ENCODE measurements at regions not wholly inside any gene's neighbourhood (a gene's known extent, or its start where the extent isn't known, plus 50 kb on each side); places are given as distances from the start of the nearest gene placed in this dataset.
"Not testable (repeated sequence)": the region's sequence is repeated elsewhere in the genome, so short reads cannot be mapped to it uniquely, and the experiment has no call there.

GRCh38 chr6:137718903-137719302, 148.2 kb upstream of the TNFAIP3 start:
- not testable (repeated sequence) for H2AK5ac ChIP-seq (ENCODE audit: low read length); H2BK120ac ChIP-seq (ENCODE audit: low read depth, low read length); DNase-seq; H3K56ac ChIP-seq (ENCODE audit: low read length); H3K4ac ChIP-seq (ENCODE audit: low read depth, low read length); H3K27me3 ChIP-seq (ENCODE audit: insufficient read depth, low read length, poor library complexity); H3K27ac ChIP-seq (ENCODE audit: low read depth, low read length); H4K8ac ChIP-seq (ENCODE audit: low read depth, low read length); H3K18ac ChIP-seq (ENCODE audit: low read length); H3K9ac ChIP-seq (ENCODE audit: low read length); H3K23ac ChIP-seq (ENCODE audit: low read length); H4K5ac ChIP-seq (ENCODE audit: low read length); H3K4me2 ChIP-seq (ENCODE audit: low read length); H3K4me1 ChIP-seq (ENCODE audit: control insufficient read depth, low read depth, low read length); H2BK15ac ChIP-seq (replicated peaks; ENCODE audit: low read depth); H3K79me2 ChIP-seq (ENCODE audit: control insufficient read depth, insufficient read depth, low read length); H3K36me3 ChIP-seq (ENCODE audit: control insufficient read depth, insufficient read depth, low read length); H3K4me3 ChIP-seq (ENCODE audit: low read length); H3K79me1 ChIP-seq (ENCODE audit: low read length); H2BK5ac ChIP-seq (ENCODE audit: low read length)
- WGBS (ENCODE audit: extremely low coverage, insufficient coverage, low lambda C conversion rate), result no CpG with 5 or more reads among the region's 5 CpGs

- Histone ChIP-seq H3K79me1 (ENCODE audit: low read length) (no peaks in the 10 kb centered on the region), H3K9ac (ENCODE audit: low read length) (no peak overlapping the region), H3K4me2 (ENCODE audit: low read length) (no peak overlapping the region), H4K5ac (ENCODE audit: low read length) (no peak overlapping the region), H3K4me1 (ENCODE audit: control insufficient read depth, low read depth, low read length) (no peaks in the 10 kb centered on the region), H3K56ac (ENCODE audit: low read length) (no peak overlapping the region), H3K27ac (ENCODE audit: low read depth, low read length) (no peak overlapping the region), H3K79me2 (ENCODE audit: control insufficient read depth, insufficient read depth, low read length) (no peaks in the 10 kb centered on the region), H3K36me3 (ENCODE audit: control insufficient read depth, insufficient read depth, low read length) (no peaks in the 10 kb centered on the region), H4K8ac (ENCODE audit: low read depth, low read length) (no peak overlapping the region), H3K4ac (ENCODE audit: low read depth, low read length) (no peak overlapping the region), H2BK15ac (replicated peaks; ENCODE audit: low read depth) (no peak overlapping the region), H3K4me3 (ENCODE audit: low read length) (no peak overlapping the region), H2BK120ac (ENCODE audit: low read depth, low read length) (no peak overlapping the region), H3K27me3 (ENCODE audit: insufficient read depth, low read length, poor library complexity) (no peaks in the 10 kb centered on the region), H3K18ac (ENCODE audit: low read length) (no peak overlapping the region), H2BK5ac (ENCODE audit: low read length) (no peak overlapping the region), H2AK5ac (ENCODE audit: low read length) (no peak overlapping the region), H3K23ac (ENCODE audit: low read length) (no peak overlapping the region)
- DNase-seq, result no peak
- no CpG with 5 or more reads among the region's 5 CpGs for WGBS (ENCODE audit: extremely low coverage, insufficient coverage, low lambda C conversion rate)
Measured at GRCh38 chr6:137722749-137723272, 144.2 kb upstream of the TNFAIP3 start.

GRCh38 chr6:137723273-137724017, 143.6 kb upstream of the TNFAIP3 start:
- no peaks in the 10 kb centered on the region for H3K27me3 ChIP-seq (ENCODE audit: insufficient read depth, low read length, poor library complexity)
- H3K79me2 ChIP-seq (ENCODE audit: control insufficient read depth, insufficient read depth, low read length), result no peaks in the 10 kb centered on the region
- H3K56ac ChIP-seq (ENCODE audit: low read length), result no peak overlapping the region
- no peak overlapping the region for H3K18ac ChIP-seq (ENCODE audit: low read length)
- no peak overlapping the region for H3K4me3 ChIP-seq (ENCODE audit: low read length)
- no peak for DNase-seq
- no peak overlapping the region for H2AK5ac ChIP-seq (ENCODE audit: low read length)
- no peak overlapping the region for H2BK5ac ChIP-seq (ENCODE audit: low read length)
- no peak overlapping the region for H4K8ac ChIP-seq (ENCODE audit: low read depth, low read length)
- H3K23ac ChIP-seq (ENCODE audit: low read length), result no peak overlapping the region
- H3K36me3 ChIP-seq (ENCODE audit: control insufficient read depth, insufficient read depth, low read length), result no peaks in the 10 kb centered on the region
- no CpG with 5 or more reads among the region's 4 CpGs for WGBS (ENCODE audit: extremely low coverage, insufficient coverage, low lambda C conversion rate)
- H3K27ac ChIP-seq (ENCODE audit: low read depth, low read length), result no peak overlapping the region
- H2BK120ac ChIP-seq (ENCODE audit: low read depth, low read length), result no peak overlapping the region
- no peak overlapping the region for H3K4me2 ChIP-seq (ENCODE audit: low read length)
- no peaks in the 10 kb centered on the region for H3K79me1 ChIP-seq (ENCODE audit: low read length)
- no peak overlapping the region for H2BK15ac ChIP-seq (replicated peaks; ENCODE audit: low read depth)
- H4K5ac ChIP-seq (ENCODE audit: low read length), result no peak overlapping the region
- H3K4me1 ChIP-seq (ENCODE audit: control insufficient read depth, low read depth, low read length), result no peaks in the 10 kb centered on the region
- no peak overlapping the region for H3K9ac ChIP-seq (ENCODE audit: low read length)
- H3K4ac ChIP-seq (ENCODE audit: low read depth, low read length), result no peak overlapping the region

GRCh38 chr6:137724018-137724403, 143.0 kb upstream of the TNFAIP3 start:
- Histone ChIP-seq H3K27me3 (ENCODE audit: insufficient read depth, low read length, poor library complexity) (no peaks in the 10 kb centered on the region), H3K9ac (ENCODE audit: low read length) (no peak overlapping the region), H3K23ac (ENCODE audit: low read length) (no peak overlapping the region), H3K56ac (ENCODE audit: low read length) (no peak overlapping the region), H2BK120ac (ENCODE audit: low read depth, low read length) (no peak overlapping the region), H3K4me1 (ENCODE audit: control insufficient read depth, low read depth, low read length) (no peaks in the 10 kb centered on the region), H2BK5ac (ENCODE audit: low read length) (no peak overlapping the region), H2AK5ac (ENCODE audit: low read length) (no peak overlapping the region), H3K4me3 (ENCODE audit: low read length) (no peak overlapping the region), H2BK15ac (replicated peaks; ENCODE audit: low read depth) (no peak overlapping the region), H3K4ac (ENCODE audit: low read depth, low read length) (no peak overlapping the region), H3K79me1 (ENCODE audit: low read length) (no peaks in the 10 kb centered on the region), H4K8ac (ENCODE audit: low read depth, low read length) (no peak overlapping the region), H3K79me2 (ENCODE audit: control insufficient read depth, insufficient read depth, low read length) (no peaks in the 10 kb centered on the region), H3K27ac (ENCODE audit: low read depth, low read length) (no peak overlapping the region), H4K5ac (ENCODE audit: low read length) (no peak overlapping the region), H3K4me2 (ENCODE audit: low read length) (no peak overlapping the region), H3K36me3 (ENCODE audit: control insufficient read depth, insufficient read depth, low read length) (no peaks in the 10 kb centered on the region), H3K18ac (ENCODE audit: low read length) (no peak overlapping the region)
- DNase-seq, result no peak
- WGBS (ENCODE audit: extremely low coverage, insufficient coverage, low lambda C conversion rate), result no CpG with 5 or more reads among the region's 3 CpGs

GRCh38 chr6:137724495-137725211, 142.4 kb upstream of the TNFAIP3 start:
- no peaks in the 10 kb centered on the region for H3K36me3 ChIP-seq (ENCODE audit: control insufficient read depth, insufficient read depth, low read length)
- no peaks in the 10 kb centered on the region for H3K79me2 ChIP-seq (ENCODE audit: control insufficient read depth, insufficient read depth, low read length)
- H3K56ac ChIP-seq (ENCODE audit: low read length), result no peak overlapping the region
- H3K4me3 ChIP-seq (ENCODE audit: low read length), result no peak overlapping the region
- no peak overlapping the region for H4K8ac ChIP-seq (ENCODE audit: low read depth, low read length)
- no peak overlapping the region for H3K4me2 ChIP-seq (ENCODE audit: low read length)
- H3K9ac ChIP-seq (ENCODE audit: low read length), result no peak overlapping the region
- no peak overlapping the region for H2BK15ac ChIP-seq (replicated peaks; ENCODE audit: low read depth)
- no peak overlapping the region for H2BK5ac ChIP-seq (ENCODE audit: low read length)
- H3K79me1 ChIP-seq (ENCODE audit: low read length), result no peaks in the 10 kb centered on the region
- WGBS (ENCODE audit: extremely low coverage, insufficient coverage, low lambda C conversion rate), result no CpG with 5 or more reads among the region's 10 CpGs
- DNase-seq, result no peak
- H3K27ac ChIP-seq (ENCODE audit: low read depth, low read length), result no peak overlapping the region
- no peak overlapping the region for H3K18ac ChIP-seq (ENCODE audit: low read length)
- H3K4ac ChIP-seq (ENCODE audit: low read depth, low read length), result no peak overlapping the region
- no peak overlapping the region for H2BK120ac ChIP-seq (ENCODE audit: low read depth, low read length)
- no peak overlapping the region for H4K5ac ChIP-seq (ENCODE audit: low read length)
- no peak overlapping the region for H3K23ac ChIP-seq (ENCODE audit: low read length)
- H3K4me1 ChIP-seq (ENCODE audit: control insufficient read depth, low read depth, low read length), result no peaks in the 10 kb centered on the region
- H3K27me3 ChIP-seq (ENCODE audit: insufficient read depth, low read length, poor library complexity), result no peaks in the 10 kb centered on the region
- no peak overlapping the region for H2AK5ac ChIP-seq (ENCODE audit: low read length)

Data from mesendoderm (in vitro differentiated cells).